ENCODE measurements at regions not wholly inside any gene's neighbourhood (a gene's known extent, or its start where the extent isn't known, plus 50 kb on each side); places are given as distances from the start of the nearest gene placed in this dataset.

- TF ChIP-seq POLR2AphosphoS5 (IDR thresholded peaks at IDR 0.05) (no peak), POLR2A (IDR thresholded peaks at IDR 0.05) (no peak)
Measured at GRCh38 chrX:67436867-67437266, 107.0 kb upstream of the AR start.

Measured in breast epithelium (tissue), 3 donors.